Small intestine (tissue), 7 donors: ENCODE measurements at regions not wholly inside any gene's neighbourhood (a gene's known extent, or its start where the extent isn't known, plus 50 kb on each side); places are given as distances from the start of the nearest gene placed in this dataset.

Experiments used
- DNase-seq, 2 donors: peaks; one replicate each; pipeline versions ENCODE4 v3.0.0 to v3.0.0-alpha.2; 2013
- FAIRE-seq: peaks from 2 replicates; lab custom pipeline; 2012; peaks lifted over from hg19 to GRCh38; lab: Jason Lieb, UNC
- H3K27ac ChIP-seq, 3 donors: one replicate each; pipeline ENCODE4 v1.5.1; 2013; ENCODE audit warnings: low read length in 2 of 3, mild to moderate bottlenecking in 2 of 3, control low read depth in 1 of 3, inconsistent platforms in 1 of 3, low read depth in 1 of 3, moderate library complexity in 1 of 3
- H3K27me3 ChIP-seq, 3 donors: one replicate each; pipeline ENCODE4 v1.6.1; 2013; ENCODE audit warnings: low read length in 3 of 3, inconsistent platforms in 1 of 3; ENCODE audit not compliant: control insufficient read depth in 3 of 3, insufficient read depth in 3 of 3
- H3K36me3 ChIP-seq, 3 donors: one replicate each; pipeline ENCODE4 v1.6.1; 2013; ENCODE audit warnings: low read length in 3 of 3, inconsistent platforms in 1 of 3, low read depth in 1 of 3, mild to moderate bottlenecking in 1 of 3, moderate library complexity in 1 of 3; ENCODE audit not compliant: control insufficient read depth in 3 of 3, insufficient read depth in 2 of 3
- H3K4me1 ChIP-seq, 3 donors: one replicate each; pipeline ENCODE4 v1.6.1; 2013; ENCODE audit warnings: low read length in 2 of 3, inconsistent platforms in 1 of 3, low read depth in 1 of 3, mild to moderate bottlenecking in 1 of 3, moderate library complexity in 1 of 3; ENCODE audit not compliant: control insufficient read depth in 3 of 3, insufficient read depth in 2 of 3
- H3K4me3 ChIP-seq, 3 donors: one replicate each; pipeline ENCODE4 v1.5.1; 2013; ENCODE audit warnings: low read length in 3 of 3, control low read depth in 1 of 3, inconsistent platforms in 1 of 3, low read depth in 1 of 3, mild to moderate bottlenecking in 1 of 3, moderate library complexity in 1 of 3
- H3K9me3 ChIP-seq, 2 donors: one replicate each; pipeline ENCODE4 v1.6.1; 2013; ENCODE audit warnings: low read depth in 1 of 2, low read length in 1 of 2; ENCODE audit not compliant: control insufficient read depth in 2 of 2, insufficient read depth in 1 of 2
- WGBS, 3 donors: extraction: QIAGEN DNeasy Blood & Tissue Kit; methylation state at CpG; one replicate each; pipeline ENCODE4 v1.1.7; 2013; 5-methylcytosine and 5-hydroxymethylcytosine counted together
- donor health status: healthy with polysubstance abuse.
- donor health status: control.
- donor health status: control.
- donor health status: Bipolar disorder and iron deficiency.
- donor health status: healthy.

DNA sequence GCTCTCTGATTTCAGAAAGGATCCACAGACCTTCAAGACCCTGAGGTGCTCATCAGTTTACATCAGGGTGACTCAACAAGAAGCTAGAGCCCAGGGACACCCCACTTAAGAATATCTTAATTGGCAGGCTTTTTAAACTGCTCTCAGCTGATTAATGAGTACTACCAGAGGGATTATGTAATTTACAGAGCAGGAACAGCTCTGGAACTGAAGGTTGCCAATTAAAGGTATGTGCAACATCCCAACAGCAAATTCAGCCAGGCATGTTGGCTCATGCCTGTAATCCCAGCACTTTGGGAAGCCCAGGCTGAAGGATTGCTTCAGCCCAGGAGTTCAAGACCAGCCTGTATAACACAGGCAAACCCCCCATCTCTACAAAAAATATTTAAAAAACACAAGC lies 295.7 kb downstream of the SETD4 start:
- no peak for DNase-seq
- H3K27ac ChIP-seq = no peak overlapping the region
- no peaks in the 10 kb centered on the region for H3K27me3 ChIP-seq
- H3K4me1 ChIP-seq = no peaks in the 10 kb centered on the region
- no peaks in the 10 kb centered on the region for H3K9me3 ChIP-seq
- H3K4me3 ChIP-seq = no peak overlapping the region
- H3K36me3 ChIP-seq = no peaks in the 10 kb centered on the region
- no peak for FAIRE-seq

DNA sequence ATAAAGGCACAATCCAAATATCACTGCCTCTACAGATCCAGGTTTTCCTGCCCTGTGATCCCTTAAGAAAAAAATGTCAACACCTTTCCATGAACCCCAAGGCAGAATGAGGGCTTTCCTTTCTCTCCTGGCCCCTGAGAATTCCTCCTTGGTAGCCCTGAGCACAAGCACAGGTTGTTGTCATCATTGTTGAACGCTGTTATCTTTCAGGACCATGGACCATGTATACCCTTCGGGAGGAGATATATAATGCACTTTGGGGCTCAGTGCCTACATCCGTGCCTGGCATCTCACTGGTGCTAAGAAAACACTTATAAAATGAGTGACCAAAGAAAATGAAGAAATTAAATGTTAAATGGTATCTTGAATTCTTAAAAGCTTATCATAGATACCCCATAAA lies 296.2 kb downstream of the SETD4 start:
- Histone ChIP-seq H3K27me3 (no peaks in the 10 kb centered on the region), H3K27ac (no peak overlapping the region), H3K36me3 (no peaks in the 10 kb centered on the region), H3K4me1 (no peaks in the 10 kb centered on the region), H3K9me3 (no peaks in the 10 kb centered on the region), H3K4me3 (no peak overlapping the region)
- DNase-seq (no peak), FAIRE-seq (no peak)
- WGBS, 3 donors = 93 to 97% (median 94%) methylated on average over 3 of the region's 3 CpGs

DNA sequence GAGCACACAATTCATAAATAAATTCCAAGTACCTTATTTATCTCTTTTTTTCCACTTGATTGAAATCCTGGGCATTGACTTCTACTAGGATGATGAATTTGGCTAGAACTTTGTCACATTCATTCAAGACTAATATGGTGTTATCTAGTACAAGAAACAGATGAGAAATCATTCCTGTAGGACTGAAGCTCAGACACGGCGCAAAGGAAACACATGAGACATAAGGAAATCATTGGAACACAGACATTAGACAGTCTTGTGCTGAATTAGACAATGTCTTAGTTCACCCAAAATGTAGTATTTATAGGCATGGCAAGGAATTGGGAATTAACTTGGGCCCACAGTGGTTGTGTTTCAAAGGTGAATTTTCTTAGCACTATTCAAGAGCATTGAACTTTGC lies 305.7 kb downstream of the SETD4 start:
- Histone ChIP-seq H3K4me3 (no peak overlapping the region), H3K27me3 (no peaks in the 10 kb centered on the region), H3K36me3 (no peaks in the 10 kb centered on the region), H3K9me3 (no peaks in the 10 kb centered on the region), H3K4me1 (no peaks in the 10 kb centered on the region), H3K27ac (no peak overlapping the region)
- 89 to 98% (median 94%) methylated on average over 2 of the region's 2 CpGs for WGBS, 3 donors
- DNase-seq = no peak
- FAIRE-seq = no peak

DNA sequence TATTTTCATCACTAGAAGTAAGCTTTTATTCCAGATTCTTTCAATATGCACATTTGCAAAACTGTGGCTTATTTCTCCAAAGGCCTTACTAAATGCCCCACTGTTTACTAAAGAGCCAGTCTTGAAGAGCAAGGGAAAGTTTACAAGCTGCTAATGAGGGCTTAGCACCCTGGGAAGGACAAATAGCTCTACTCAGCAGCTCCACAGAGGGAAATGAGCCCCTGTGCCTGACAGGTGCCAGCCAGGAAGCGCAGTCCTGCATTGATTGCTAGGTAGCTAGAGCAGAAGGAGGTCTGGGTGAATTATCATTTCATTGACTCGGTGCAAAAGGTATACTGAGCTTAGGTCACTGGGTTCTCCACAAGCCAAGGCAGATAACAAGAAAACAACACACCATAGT lies 307.0 kb downstream of the SETD4 start:
- H3K4me3 ChIP-seq = no peak overlapping the region
- no peaks in the 10 kb centered on the region for H3K9me3 ChIP-seq
- DNase-seq (no peak), FAIRE-seq (no peak)
- no peaks in the 10 kb centered on the region for H3K36me3 ChIP-seq
- no peaks in the 10 kb centered on the region for H3K4me1 ChIP-seq
- H3K27me3 ChIP-seq = no peaks in the 10 kb centered on the region
- no peak overlapping the region for H3K27ac ChIP-seq
- WGBS, 3 donors = 30 to 41% (median 40%) methylated on average over 2 of the region's 2 CpGs

DNA sequence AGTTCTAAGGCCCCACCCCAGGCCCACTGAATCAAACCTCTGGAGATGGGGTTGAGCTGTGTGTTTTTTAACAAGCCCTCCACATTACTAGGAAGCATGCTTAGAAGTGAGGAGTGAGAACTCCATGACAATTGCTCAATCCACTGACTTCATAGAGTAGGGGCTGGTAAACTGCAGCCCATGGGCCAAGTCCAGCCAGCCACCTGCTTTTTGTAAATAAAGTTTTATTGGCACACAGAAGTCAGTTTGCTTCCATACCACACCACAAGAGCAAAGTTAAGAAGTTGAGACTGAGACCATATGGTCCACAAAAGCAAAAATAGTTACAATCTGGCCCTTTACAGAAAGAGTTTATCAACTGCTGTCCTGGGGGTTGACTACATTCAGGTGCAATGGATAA lies 309.2 kb downstream of the SETD4 start:
- FAIRE-seq = no peak
- Histone ChIP-seq H3K27ac (no peak overlapping the region), H3K4me3 (no peak overlapping the region), H3K27me3 (no peaks in the 10 kb centered on the region), H3K36me3 (no peaks in the 10 kb centered on the region), H3K4me1 (no peaks in the 10 kb centered on the region), H3K9me3 (no peaks in the 10 kb centered on the region)
- DNase-seq = no peak

DNA sequence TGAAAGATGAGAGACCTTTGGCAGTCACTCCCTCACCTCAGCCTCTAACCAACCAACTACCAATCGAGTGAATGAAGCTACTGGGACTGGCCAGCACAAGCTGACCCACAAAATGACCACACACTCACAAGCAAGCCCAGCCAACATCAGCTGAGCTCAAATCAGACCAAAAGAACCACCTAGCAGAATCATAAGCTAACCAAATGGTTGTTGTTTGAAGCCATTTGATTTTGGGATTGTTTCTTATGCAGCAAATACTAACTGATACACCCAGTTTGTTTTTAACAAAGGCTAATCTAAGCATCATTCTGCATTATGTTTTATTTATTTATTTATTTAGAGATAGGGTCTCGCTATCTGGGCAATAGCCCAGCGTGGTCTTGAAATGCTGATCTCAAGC lies 310.4 kb downstream of the SETD4 start:
- no peak overlapping the region for H3K4me3 ChIP-seq
- 84 to 92% (median 85%) methylated on average over 3 of the region's 3 CpGs for WGBS, 3 donors
- H3K27ac ChIP-seq = no peak overlapping the region
- no peaks in the 10 kb centered on the region for H3K36me3 ChIP-seq
- no peaks in the 10 kb centered on the region for H3K27me3 ChIP-seq
- H3K9me3 ChIP-seq = no peaks in the 10 kb centered on the region
- FAIRE-seq (no peak), DNase-seq (no peak)
- H3K4me1 ChIP-seq = no peaks in the 10 kb centered on the region

DNA sequence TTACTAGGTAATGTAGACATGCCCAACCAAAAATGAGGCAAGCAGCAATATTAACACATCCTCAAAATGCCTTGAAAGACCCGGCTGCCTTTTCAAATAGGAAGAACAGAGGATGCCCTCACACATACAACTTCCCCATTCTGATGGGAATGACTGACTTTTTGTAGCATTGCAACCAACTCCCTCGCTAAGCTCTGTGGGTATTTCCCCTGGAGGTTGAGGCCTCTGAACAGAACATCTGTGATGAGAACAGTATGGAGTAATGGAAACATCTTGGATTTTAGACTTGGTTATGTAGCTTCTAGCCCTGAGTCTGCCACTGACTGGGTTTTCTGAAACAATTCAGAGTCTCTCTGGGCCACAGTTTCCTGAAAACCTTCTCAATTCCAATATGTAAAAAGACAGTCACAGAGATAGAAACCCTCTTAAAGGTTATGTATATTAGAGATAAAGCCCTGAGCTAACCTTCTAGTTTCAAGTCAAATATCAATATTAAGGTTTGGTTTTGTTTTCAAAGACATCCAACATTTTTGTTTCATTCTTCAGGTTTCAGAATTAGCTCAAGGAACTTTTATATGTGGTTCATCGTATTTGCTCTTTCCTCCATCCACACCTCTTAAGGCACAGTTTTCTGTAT lies 311.5 kb downstream of the SETD4 start:
- no peaks in the 10 kb centered on the region for H3K36me3 ChIP-seq
- no peak for DNase-seq
- no peaks in the 10 kb centered on the region for H3K4me1 ChIP-seq
- H3K9me3 ChIP-seq = no peaks in the 10 kb centered on the region
- H3K4me3 ChIP-seq = no peak overlapping the region
- 66 to 87% (median 80%) methylated on average over 3 of the region's 3 CpGs for WGBS, 3 donors
- H3K27ac ChIP-seq = no peak overlapping the region
- H3K27me3 ChIP-seq = no peaks in the 10 kb centered on the region
- no peak for FAIRE-seq

DNA sequence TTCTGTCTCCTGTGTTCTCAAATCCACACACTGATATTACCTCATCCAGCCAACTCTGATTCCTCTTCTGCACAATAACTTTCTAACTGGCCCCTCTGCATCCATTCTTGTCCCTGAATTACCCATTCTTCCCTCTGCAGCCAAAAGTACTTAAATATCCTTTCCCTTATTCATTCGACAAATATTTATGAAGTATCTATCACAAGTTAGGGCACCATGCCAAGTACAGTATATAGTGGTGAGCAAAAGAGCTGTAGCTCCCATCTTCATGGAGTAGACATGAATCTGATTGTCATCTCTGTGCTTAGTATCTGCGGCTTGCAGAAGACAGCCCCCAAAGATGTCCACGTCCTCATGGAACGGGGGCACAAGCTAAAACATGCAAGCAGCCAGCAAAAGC lies 316.8 kb downstream of the SETD4 start:
- H3K4me3 ChIP-seq = no peak overlapping the region
- DNase-seq (no peak), FAIRE-seq (no peak)
- H3K36me3 ChIP-seq = no peaks in the 10 kb centered on the region
- H3K27me3 ChIP-seq = no peaks in the 10 kb centered on the region
- WGBS, 3 donors = 71 to 85% (median 78%) methylated on average over 4 of the region's 4 CpGs
- H3K4me1 ChIP-seq = no peaks in the 10 kb centered on the region
- H3K9me3 ChIP-seq = peaks cover 0 to 5% of the 10 kb centered on the region in 2 donors
- no peak overlapping the region for H3K27ac ChIP-seq

DNA sequence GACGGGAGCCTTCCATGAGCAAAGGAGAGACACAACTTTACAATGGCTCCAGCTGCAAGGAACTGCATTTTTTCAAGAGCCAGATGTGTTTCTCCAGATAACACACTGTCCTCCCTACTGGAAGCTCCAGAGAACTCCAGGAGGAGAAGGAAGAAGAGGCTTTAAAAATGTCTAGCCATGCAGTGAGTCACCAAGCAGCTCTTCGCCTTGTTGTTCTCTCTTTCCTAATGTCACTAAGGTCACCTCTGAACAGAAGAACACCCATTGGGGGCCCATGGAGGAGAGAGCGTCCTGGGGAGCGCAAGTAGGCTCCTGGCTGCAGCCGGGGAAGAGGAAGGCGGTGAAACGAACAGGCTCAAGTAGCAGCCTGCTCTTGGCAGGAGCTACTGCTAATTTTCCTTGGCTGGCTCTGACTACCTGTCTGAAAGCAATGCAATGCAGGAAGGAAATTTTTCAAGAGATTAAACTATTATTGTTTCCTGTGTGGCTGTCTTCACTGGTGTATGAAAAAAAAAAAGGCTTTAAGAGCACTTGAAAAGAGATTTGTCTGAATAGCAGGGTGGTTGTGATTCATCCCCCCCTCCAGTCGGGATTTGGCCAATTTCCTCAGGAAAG lies 321.9 kb downstream of the SETD4 start:
- Histone ChIP-seq H3K36me3 (no peaks in the 10 kb centered on the region), H3K4me3 (no peak overlapping the region), H3K4me1 (no peaks in the 10 kb centered on the region), H3K27me3 (no peaks in the 10 kb centered on the region), H3K9me3 (peaks cover 0 to 5% of the 10 kb centered on the region in 2 donors), H3K27ac (no peak overlapping the region)
- 42 to 56% (median 53%) methylated on average over 8 of the region's 8 CpGs for WGBS, 3 donors
- DNase-seq = peak in 1 of 2 donors; percentile 32
- no peak for FAIRE-seq
